ENCODE measurements at regions not wholly inside any gene's neighbourhood (a gene's known extent, or its start where the extent isn't known, plus 50 kb on each side); places are given as distances from the start of the nearest gene placed in this dataset.

GRCh38 chr11:15725246-15725645, 610.5 kb downstream of the INSC start:
- TF ChIP-seq CTCF (IDR thresholded peaks at IDR 0.05), result no peak
- no peak for TF ChIP-seq POLR2AphosphoS5 (IDR thresholded peaks at IDR 0.05)
- TF ChIP-seq POLR2A (IDR thresholded peaks at IDR 0.05), result no peak
